ENCODE measurements at regions not wholly inside any gene's neighbourhood (a gene's known extent, or its start where the extent isn't known, plus 50 kb on each side); places are given as distances from the start of the nearest gene placed in this dataset.

- no peak for TF ChIP-seq SKIL (CRISPR knock-in tag; IDR thresholded peaks at IDR 0.05; ENCODE audit: borderline replicate concordance)
Measured at GRCh38 chr9:99459919-99460318, 237.8 kb downstream of the SEC61B start (continued).

- no peaks in the 10 kb centered on the region for H4K20me1 ChIP-seq (ENCODE audit: insufficient read depth, low read length)
- H3K9me3 ChIP-seq (ENCODE audit: low read length), result no peaks in the 10 kb centered on the region
- in situ Hi-C loops (cut with HindIII; ENCODE audit: extremely low pct_ligation_motif_present, low pct_unique_long_range_greater_than_20kb), result no loop called here
- intact Hi-C loops (cut with micrococcal nuclease; ENCODE audit: unreplicated experiment), result no loop called here
- H2AFZ ChIP-seq (ENCODE audit: low read length), result no peak overlapping the region
- H3K9ac ChIP-seq (ENCODE audit: insufficient read depth, low read depth, low read length), result no peak overlapping the region
- DNase-seq (ENCODE audit: low spot score), result no peak
- H3K4me1 ChIP-seq (ENCODE audit: insufficient read depth, low read length), result peaks cover 8% of the 10 kb centered on the region
- ChIA-PET CTCF (ENCODE audit: low intra/inter-chr PET ratio, low total read pairs) (no interaction called here), POLR2A (no interaction called here)
- H3K36me3 ChIP-seq (replicated peaks in 1 of 2; ENCODE audit: control insufficient read depth in 1 of 2, insufficient read depth in 2 of 2, low read length in 2 of 2), result no peaks in the 10 kb centered on the region
- H3K4me2 ChIP-seq (ENCODE audit: low read depth, low read length), result no peak overlapping the region
- FAIRE-seq, result no peak
- no TSS peak for BruUV-seq (replicated peaks)
- H3K27ac ChIP-seq (ENCODE audit: extremely low read length, insufficient read depth, low read length), result no peak overlapping the region
- no peaks in the 10 kb centered on the region for H3K79me2 ChIP-seq (ENCODE audit: insufficient read depth, low read length)
- no peak overlapping the region for H3K4me3 ChIP-seq (replicated peaks in 1 of 3; ENCODE audit: insufficient read depth in 1 of 3, low read depth in 2 of 3, low read length in 3 of 3)
- H3K27me3 ChIP-seq (ENCODE audit: control insufficient read depth in 1 of 2, insufficient read depth in 2 of 2, low read length in 2 of 2), result peaks cover 0 to 3% of the 10 kb centered on the region in 2 experiments; a peak in 2 of 5 replicates
- no peak for ATAC-seq
- WGBS (ENCODE audit: low lambda C conversion rate), result 1% methylated on average over 4 of the region's 4 CpGs
- no peak for TF ChIP-seq ZNF101 (CRISPR knock-in tag; IDR thresholded peaks at IDR 0.05; ENCODE audit: borderline replicate concordance, low read depth)
- TF ChIP-seq ELF3 (CRISPR knock-in tag; IDR thresholded peaks at IDR 0.05), result no peak
- no peak for TF ChIP-seq FOXK1 (CRISPR knock-in tag; IDR thresholded peaks at IDR 0.05; ENCODE audit: borderline replicate concordance, low read depth)
- no peak for TF ChIP-seq CC2D1A (CRISPR knock-in tag; IDR thresholded peaks at IDR 0.05)
- no peak for TF ChIP-seq RORA (CRISPR knock-in tag; IDR thresholded peaks at IDR 0.05)
- TF ChIP-seq KLF9 (CRISPR knock-in tag; IDR thresholded peaks at IDR 0.05; ENCODE audit: low read depth), result no peak
- TF ChIP-seq, protein P1, sequence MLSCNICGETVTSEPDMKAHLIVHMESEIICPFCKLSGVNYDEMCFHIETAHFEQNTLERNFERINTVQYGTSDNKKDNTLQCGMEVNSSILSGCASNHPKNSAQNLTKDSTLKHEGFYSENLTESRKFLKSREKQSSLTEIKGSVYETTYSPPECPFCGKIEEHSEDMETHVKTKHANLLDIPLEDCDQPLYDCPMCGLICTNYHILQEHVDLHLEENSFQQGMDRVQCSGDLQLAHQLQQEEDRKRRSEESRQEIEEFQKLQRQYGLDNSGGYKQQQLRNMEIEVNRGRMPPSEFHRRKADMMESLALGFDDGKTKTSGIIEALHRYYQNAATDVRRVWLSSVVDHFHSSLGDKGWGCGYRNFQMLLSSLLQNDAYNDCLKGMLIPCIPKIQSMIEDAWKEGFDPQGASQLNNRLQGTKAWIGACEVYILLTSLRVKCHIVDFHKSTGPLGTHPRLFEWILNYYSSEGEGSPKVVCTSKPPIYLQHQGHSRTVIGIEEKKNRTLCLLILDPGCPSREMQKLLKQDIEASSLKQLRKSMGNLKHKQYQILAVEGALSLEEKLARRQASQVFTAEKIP (CRISPR knock-in tag; IDR thresholded peaks at IDR 0.05; ENCODE audit: borderline replicate concordance), result no peak
- no peak for TF ChIP-seq ATF1 (CRISPR knock-in tag; IDR thresholded peaks at IDR 0.05)
- no peak for TF ChIP-seq SRSF1 (optimal IDR thresholded peaks at IDR 0.05; ENCODE audit: low read depth, low read length)
- TF ChIP-seq, protein P2, sequence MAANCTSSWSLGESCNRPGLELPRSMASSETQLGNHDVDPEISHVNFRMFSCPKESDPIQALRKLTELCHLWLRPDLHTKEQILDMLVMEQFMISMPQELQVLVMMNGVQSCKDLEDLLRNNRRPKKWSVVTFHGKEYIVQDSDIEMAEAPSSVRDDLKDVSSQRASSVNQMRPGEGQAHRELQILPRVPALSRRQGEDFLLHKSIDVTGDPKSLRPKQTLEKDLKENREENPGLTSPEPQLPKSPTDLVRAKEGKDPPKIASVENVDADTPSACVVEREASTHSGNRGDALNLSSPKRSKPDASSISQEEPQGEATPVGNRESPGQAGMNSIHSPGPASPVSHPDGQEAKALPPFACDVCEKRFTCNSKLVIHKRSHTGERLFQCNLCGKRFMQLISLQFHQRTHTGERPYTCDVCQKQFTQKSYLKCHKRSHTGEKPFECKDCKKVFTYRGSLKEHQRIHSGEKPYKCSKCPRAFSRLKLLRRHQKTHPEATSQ (CRISPR knock-in tag; IDR thresholded peaks at IDR 0.05; ENCODE audit: borderline replicate concordance), result no peak
- TF ChIP-seq KDM2A (CRISPR knock-in tag; IDR thresholded peaks at IDR 0.05; ENCODE audit: borderline replicate concordance, low read depth), result no peak
- no peak for TF ChIP-seq ZNF276 (CRISPR knock-in tag; IDR thresholded peaks at IDR 0.05; ENCODE audit: low read depth)
- TF ChIP-seq ZNF136 (CRISPR knock-in tag; IDR thresholded peaks at IDR 0.05; ENCODE audit: low read depth), result no peak
- no peak for TF ChIP-seq TCF12 (IDR thresholded peaks at IDR 0.05)
- no peak for TF ChIP-seq TCF12 (CRISPR knock-in tag; IDR thresholded peaks at IDR 0.05)
- TF ChIP-seq ZSCAN12 (CRISPR knock-in tag; IDR thresholded peaks at IDR 0.05), result no peak
- TF ChIP-seq KDM5B (CRISPR knock-in tag; IDR thresholded peaks at IDR 0.05; ENCODE audit: borderline replicate concordance), result no peak
Measured at GRCh38 chr9:99463131-99463530, 241.0 kb downstream of the SEC61B start.
